ENCODE measurements at regions not wholly inside any gene's neighbourhood (a gene's known extent, or its start where the extent isn't known, plus 50 kb on each side); places are given as distances from the start of the nearest gene placed in this dataset.

DNA sequence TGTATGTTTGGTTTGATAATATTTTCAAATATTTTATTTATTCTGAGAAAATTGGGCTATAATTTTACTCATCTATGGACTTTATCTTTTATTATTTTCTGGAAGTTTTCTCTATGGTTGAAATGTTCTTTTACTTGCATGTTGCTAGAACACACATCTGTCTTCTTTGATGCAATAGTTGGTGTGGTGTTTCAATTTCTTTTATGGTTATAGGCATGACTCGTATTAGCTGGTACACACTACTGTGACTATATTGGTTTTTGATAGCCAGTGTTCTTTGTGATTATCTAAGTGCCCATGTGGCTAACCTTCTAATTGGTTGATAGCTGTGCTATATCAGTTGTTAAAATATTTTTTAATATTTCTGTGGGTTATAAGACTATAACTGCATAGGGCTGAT, 1343.3 kb upstream of the GJE1 start:
- TF ChIP-seq EZH2phosphoT487 (conservative IDR thresholded peaks at IDR 0.05; ENCODE audit: low read length) = no peak
- TF ChIP-seq, protein P1, sequence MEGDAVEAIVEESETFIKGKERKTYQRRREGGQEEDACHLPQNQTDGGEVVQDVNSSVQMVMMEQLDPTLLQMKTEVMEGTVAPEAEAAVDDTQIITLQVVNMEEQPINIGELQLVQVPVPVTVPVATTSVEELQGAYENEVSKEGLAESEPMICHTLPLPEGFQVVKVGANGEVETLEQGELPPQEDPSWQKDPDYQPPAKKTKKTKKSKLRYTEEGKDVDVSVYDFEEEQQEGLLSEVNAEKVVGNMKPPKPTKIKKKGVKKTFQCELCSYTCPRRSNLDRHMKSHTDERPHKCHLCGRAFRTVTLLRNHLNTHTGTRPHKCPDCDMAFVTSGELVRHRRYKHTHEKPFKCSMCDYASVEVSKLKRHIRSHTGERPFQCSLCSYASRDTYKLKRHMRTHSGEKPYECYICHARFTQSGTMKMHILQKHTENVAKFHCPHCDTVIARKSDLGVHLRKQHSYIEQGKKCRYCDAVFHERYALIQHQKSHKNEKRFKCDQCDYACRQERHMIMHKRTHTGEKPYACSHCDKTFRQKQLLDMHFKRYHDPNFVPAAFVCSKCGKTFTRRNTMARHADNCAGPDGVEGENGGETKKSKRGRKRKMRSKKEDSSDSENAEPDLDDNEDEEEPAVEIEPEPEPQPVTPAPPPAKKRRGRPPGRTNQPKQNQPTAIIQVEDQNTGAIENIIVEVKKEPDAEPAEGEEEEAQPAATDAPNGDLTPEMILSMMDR (IDR thresholded peaks at IDR 0.05; ENCODE audit: insufficient read depth, low read length, poor library complexity, severe bottlenecking) = no peak
